SK-N-MC (cell line): ENCODE measurements at regions not wholly inside any gene's neighbourhood (a gene's known extent, or its start where the extent isn't known, plus 50 kb on each side); places are given as distances from the start of the nearest gene placed in this dataset.

Experiments used
- EZH2 ChIP-seq: fragments of 200-600 bp; sonication (generic); IDR thresholded peaks from one replicate; pipeline ENCODE4 v1.6.1; 2017; ENCODE audit warnings: antibody characterized with exemption
- FOXP2 ChIP-seq: optimal IDR thresholded peaks from 2 replicates; pipeline ENCODE3; 2011; ENCODE audit warnings: mild to moderate bottlenecking, moderate library complexity; ENCODE audit not compliant: insufficient read depth; ENCODE audit errors: extremely low read length, control extremely low read depth
- POLR2AphosphoS5 ChIP-seq: IDR thresholded peaks from 2 replicates; pipeline ENCODE4 v1.6.1; 2012; ENCODE audit warnings: mild to moderate bottlenecking, low read depth, low read length, borderline replicate concordance

DNA sequence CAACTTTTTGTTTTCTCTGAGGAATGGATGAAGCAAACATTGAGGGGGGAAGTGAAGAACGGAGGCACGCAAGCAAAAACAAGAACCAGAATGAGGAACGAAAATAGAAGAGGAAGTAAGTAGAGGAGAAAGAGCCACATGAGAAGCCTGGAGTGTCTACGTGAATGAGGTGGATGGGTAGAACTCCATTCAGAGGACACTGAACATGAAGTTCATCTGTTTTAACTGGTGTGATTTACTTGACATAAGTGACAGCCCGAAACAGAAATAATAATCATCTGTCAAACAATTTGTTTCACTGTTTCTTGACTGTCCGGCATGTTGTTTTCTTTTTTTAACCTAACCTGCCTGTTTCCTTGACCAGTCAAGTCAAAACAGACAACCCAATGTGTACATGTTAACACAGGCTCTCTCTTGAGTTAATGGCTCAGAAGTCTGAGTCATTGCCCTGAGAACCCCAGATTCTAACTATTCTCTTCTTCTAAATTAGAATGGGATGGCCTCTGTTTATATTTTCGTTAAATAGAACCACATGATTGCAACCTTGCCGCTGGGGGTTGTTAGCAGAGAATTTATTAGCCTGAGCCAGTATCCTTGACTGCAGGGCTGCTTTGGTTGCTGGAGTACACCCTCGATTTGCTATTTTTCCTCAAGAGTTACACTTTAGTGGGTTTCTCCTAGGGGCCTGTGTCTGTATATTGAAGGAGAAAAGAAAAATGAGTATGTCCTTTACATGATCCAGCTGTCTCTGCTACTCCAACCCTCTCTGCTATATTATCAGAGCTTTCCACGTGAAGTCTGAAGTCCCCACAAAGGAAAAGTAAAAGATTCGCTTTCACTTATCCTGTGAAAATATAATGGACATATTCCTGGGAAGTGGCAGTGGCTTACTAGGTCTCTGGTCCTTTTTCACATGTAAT, 151.7 kb downstream of the ZC3H11B start:
- TF ChIP-seq EZH2 (no peak), POLR2AphosphoS5 (no peak), FOXP2 (no peak)
